H1 (cell line): ENCODE measurements at regions not wholly inside any gene's neighbourhood (a gene's known extent, or its start where the extent isn't known, plus 50 kb on each side); places are given as distances from the start of the nearest gene placed in this dataset.

Experiments used
- CTCF ChIA-PET: fragments of 300-600 bp; sonication (Branson Sonifier 250); formaldehyde crosslinking; loops from one replicate; lab custom pipeline; 2021; ENCODE audit not compliant: partially characterized antibody; lab: Charles Lee
- POLR2A ChIA-PET: fragments of 300-600 bp; sonication (Branson Sonifier 250); formaldehyde crosslinking; loops from one replicate; lab custom pipeline; 2021; ENCODE audit warnings: inconsistent platforms; ENCODE audit not compliant: partially characterized antibody; lab: Charles Lee
- DNase-seq, 2 experiments: peaks; one replicate each; pipeline versions ENCODE4 v3.0.0 to v3.0.0-alpha.2; 2010 to 2022; ENCODE audit warnings: low spot score in 2 of 2, low read depth in 1 of 2, mixed read lengths in 1 of 2
- FAIRE-seq: peaks from 2 replicates; lab custom pipeline; 2011; peaks lifted over from hg19 to GRCh38; lab: Jason Lieb, UNC
- H2AFZ ChIP-seq: 2 replicates; pipeline ENCODE4 v1.8.1; 2012; ENCODE audit warnings: low read length, inconsistent platforms
- H2AK5ac ChIP-seq: 2 replicates; pipeline ENCODE4 v1.6.1; 2013; ENCODE audit warnings: low read depth, low read length
- H2BK120ac ChIP-seq: replicated peaks from 2 replicates; pipeline ENCODE3; 2013; ENCODE audit warnings: low read depth, low read length, inconsistent platforms
- H2BK12ac ChIP-seq: 2 replicates; pipeline ENCODE4 v1.6.1; 2013; ENCODE audit warnings: low read depth, low read length
- H2BK15ac ChIP-seq: 2 replicates; pipeline ENCODE4 v1.6.1; 2013; ENCODE audit warnings: low read length
- H2BK20ac ChIP-seq: 2 replicates; pipeline ENCODE4 v1.6.1; 2013; ENCODE audit warnings: low read length
- H2BK5ac ChIP-seq: 2 replicates; pipeline ENCODE4 v1.6.1; 2013; ENCODE audit warnings: low read depth, low read length
- H3K14ac ChIP-seq: 2 replicates; pipeline ENCODE4 v1.6.1; 2013; ENCODE audit warnings: inconsistent platforms; ENCODE audit not compliant: insufficient read length
- H3K18ac ChIP-seq: 2 replicates; pipeline ENCODE4 v1.6.1; 2013; ENCODE audit warnings: low read length; ENCODE audit errors: extremely low read depth
- H3K23ac ChIP-seq: 2 replicates; pipeline ENCODE4 v1.6.1; 2013; ENCODE audit warnings: inconsistent platforms; ENCODE audit not compliant: insufficient read length
- H3K23me2 ChIP-seq: 2 replicates; pipeline ENCODE4 v1.6.1; 2013; ENCODE audit warnings: low read depth, low read length
- H3K27ac ChIP-seq: 2 replicates; pipeline ENCODE4 v1.6.1; 2011; ENCODE audit warnings: low read depth, low read length, inconsistent platforms
- H3K27me3 ChIP-seq, 4 experiments: replicated peaks in 1 of 4; 1 replicate in 1 of 4; 2 replicates in 3 of 4; pipeline versions ENCODE4 v1.6.1 to v1.8.1; 2011 to 2013; ENCODE audit warnings: low read length in 3 of 4, mild to moderate bottlenecking in 3 of 4, inconsistent platforms in 2 of 4, mixed read lengths in 2 of 4, moderate library complexity in 1 of 4; ENCODE audit not compliant: control insufficient read depth in 3 of 4, insufficient read depth in 3 of 4; ENCODE audit errors: extremely low read depth in 1 of 4
- H3K36me3 ChIP-seq, 4 experiments: 2 replicates each; pipeline versions ENCODE4 v1.6.1 to v1.8.1; 2011 to 2013; ENCODE audit warnings: mild to moderate bottlenecking in 4 of 4, low read length in 3 of 4, moderate library complexity in 2 of 4, control low read depth in 1 of 4, inconsistent platforms in 1 of 4; ENCODE audit not compliant: insufficient read depth in 4 of 4, control insufficient read depth in 2 of 4
- H3K4ac ChIP-seq: replicated peaks from 2 replicates; pipeline ENCODE3; 2013; ENCODE audit warnings: low read length, low read depth, mixed read lengths, inconsistent platforms; ENCODE audit not compliant: insufficient read length
- H3K4me1 ChIP-seq, 4 experiments: replicated peaks in 1 of 4; 1 replicate in 1 of 4; 2 replicates in 3 of 4; pipeline versions ENCODE4 v1.6.1 to v1.8.1; 2011 to 2013; ENCODE audit warnings: low read length in 3 of 4, inconsistent platforms in 2 of 4, mixed read lengths in 1 of 4; ENCODE audit not compliant: insufficient read depth in 4 of 4, control insufficient read depth in 3 of 4
- H3K4me2 ChIP-seq, 2 experiments: 2 replicates each; pipeline versions ENCODE4 v1.6.1 to v1.8.1; 2011 to 2013; ENCODE audit warnings: low read depth in 2 of 2, low read length in 2 of 2, control low read depth in 1 of 2, inconsistent platforms in 1 of 2, mild to moderate bottlenecking in 1 of 2; ENCODE audit not compliant: insufficient read depth in 1 of 2
- H3K4me3 ChIP-seq, 4 experiments: fragments of 200-600, 300-600 bp in 1 of 4; sonication (generic), shearing (Covaris generic), sonication (Bioruptor Twin) in 1 of 4; 2 replicates each; pipeline versions ENCODE4 v1.5.1 to v1.8.1; 2011 to 2016; ENCODE audit warnings: low read length in 4 of 4, low read depth in 3 of 4, control low read depth in 2 of 4, inconsistent platforms in 2 of 4, mild to moderate bottlenecking in 2 of 4, mixed read lengths in 1 of 4, moderate library complexity in 1 of 4; ENCODE audit not compliant: insufficient read depth in 2 of 4; ENCODE audit errors: extremely low read depth in 1 of 4
- H3K56ac ChIP-seq: replicated peaks from 2 replicates; pipeline ENCODE3; 2013; ENCODE audit warnings: low read depth, mild to moderate bottlenecking, mixed read lengths, low read length, inconsistent platforms; ENCODE audit not compliant: insufficient read length
- H3K79me1 ChIP-seq: 2 replicates; pipeline ENCODE4 v1.6.1; 2013; ENCODE audit warnings: low read depth, low read length, control low read depth
- H3K79me2 ChIP-seq, 2 experiments: 2 replicates each; pipeline versions ENCODE4 v1.6.1 to v1.8.1; 2012 to 2013; ENCODE audit warnings: low read length in 2 of 2, mild to moderate bottlenecking in 2 of 2, inconsistent platforms in 1 of 2; ENCODE audit not compliant: insufficient read depth in 2 of 2, control insufficient read depth in 1 of 2
- H3K9ac ChIP-seq, 4 experiments: replicated peaks in 1 of 4; 1 replicate in 1 of 4; 2 replicates in 3 of 4; pipeline versions ENCODE4 v1.6.1 to v1.8.1; 2011 to 2013; ENCODE audit warnings: low read depth in 3 of 4, low read length in 3 of 4, control low read depth in 2 of 4, mild to moderate bottlenecking in 2 of 4, moderate library complexity in 2 of 4, inconsistent platforms in 1 of 4; ENCODE audit errors: extremely low read depth in 1 of 4
- H3K9me3 ChIP-seq, 2 experiments: 2 replicates each; pipeline versions ENCODE4 v1.6.1 to v1.8.1; 2012 to 2013; ENCODE audit warnings: mild to moderate bottlenecking in 2 of 2, moderate library complexity in 2 of 2, control low read depth in 1 of 2, inconsistent platforms in 1 of 2, low read depth in 1 of 2, low read length in 1 of 2, mixed read lengths in 1 of 2; ENCODE audit not compliant: insufficient read depth in 2 of 2
- H4K20me1 ChIP-seq, 2 experiments: replicated peaks in 1 of 2; 2 replicates each; pipeline versions ENCODE3 to v1.8.1; 2011 to 2013; ENCODE audit warnings: inconsistent platforms in 2 of 2, low read length in 2 of 2, mild to moderate bottlenecking in 1 of 2; ENCODE audit not compliant: insufficient read depth in 2 of 2, control insufficient read depth in 1 of 2
- H4K5ac ChIP-seq: 2 replicates; pipeline ENCODE4 v1.6.1; 2013; ENCODE audit warnings: low read length, low read depth, mixed read lengths, inconsistent platforms; ENCODE audit not compliant: insufficient read length
- H4K8ac ChIP-seq: 2 replicates; pipeline ENCODE4 v1.8.0; 2013; ENCODE audit warnings: mild to moderate bottlenecking, moderate library complexity, low read length, inconsistent platforms; ENCODE audit not compliant: insufficient read depth; ENCODE audit errors: extremely low read depth
- H4K91ac ChIP-seq: replicated peaks from 2 replicates; pipeline ENCODE3; 2013; ENCODE audit warnings: low read length, mixed read lengths, inconsistent platforms; ENCODE audit not compliant: insufficient read length
- CHD1 ChIP-seq: IDR thresholded peaks from 2 replicates; pipeline ENCODE4 v1.6.1; 2012; ENCODE audit warnings: low read depth, low read length, improper control_type of control experiment
- GTF2F1 ChIP-seq: IDR thresholded peaks from 2 replicates; pipeline ENCODE4 v1.6.1; 2012; ENCODE audit warnings: low read depth, low read length, improper control_type of control experiment, borderline replicate concordance
- KDM4A ChIP-seq: IDR thresholded peaks from one replicate; pipeline ENCODE4 v1.7.1; 2012; ENCODE audit warnings: low read depth, mild to moderate bottlenecking, moderate library complexity, low read length, inconsistent platforms; ENCODE audit not compliant: severe bottlenecking
- KDM5A ChIP-seq: fragments of 200-600 bp; IDR thresholded peaks from 2 replicates; pipeline ENCODE4 v1.7.1; 2012; ENCODE audit warnings: mild to moderate bottlenecking, low read length, inconsistent platforms, mixed read lengths
- MAFK ChIP-seq: IDR thresholded peaks from 2 replicates; pipeline ENCODE4 v1.6.1; 2012; ENCODE audit warnings: low read depth, mild to moderate bottlenecking, improper control_type of control experiment, low read length
- NANOG ChIP-seq: IDR thresholded peaks from 2 replicates; pipeline ENCODE4 v1.6.1; 2011; ENCODE audit warnings: low read length, low read depth, mild to moderate bottlenecking, inconsistent platforms; ENCODE audit not compliant: insufficient read depth, poor library complexity, severe bottlenecking
- RAD21 ChIP-seq, 2 experiments: IDR thresholded peaks in 1 of 2; conservative IDR thresholded peaks in 1 of 2; 2 replicates each; pipeline ENCODE4 v1.6.1; 2011; ENCODE audit warnings: low read depth in 2 of 2, low read length in 2 of 2, improper control_type of control experiment in 1 of 2, inconsistent platforms in 1 of 2, mild to moderate bottlenecking in 1 of 2, moderate library complexity in 1 of 2
- RNF2 ChIP-seq: fragments of 200-900, 300-1000 bp; sonication (generic); IDR thresholded peaks from 2 replicates; pipeline ENCODE4 v1.7.1; 2016; ENCODE audit warnings: borderline replicate concordance, low read depth, mild to moderate bottlenecking, antibody characterized with exemption, low read length; ENCODE audit not compliant: poor library complexity, severe bottlenecking; ENCODE audit errors: missing control alignments
- SIX5 ChIP-seq: IDR thresholded peaks from 2 replicates; pipeline ENCODE4 v1.6.1; 2011; ENCODE audit warnings: mild to moderate bottlenecking, low read depth, low read length
- SP4 ChIP-seq: IDR thresholded peaks from 2 replicates; pipeline ENCODE4 v1.6.1; 2012; ENCODE audit warnings: low read length, inconsistent platforms
- SRF ChIP-seq: IDR thresholded peaks from 2 replicates; pipeline ENCODE4 v1.6.1; 2011; ENCODE audit warnings: mild to moderate bottlenecking, low read depth, low read length, moderate library complexity
- WGBS, 2 experiments: shearing (Covaris generic) in 1 of 2; methylation state at CpG; one replicate each; pipeline versions ENCODE4 v1.1.6 to v1.1.7; 2013 to 2015; ENCODE audit warnings: low lambda C conversion rate in 2 of 2, mixed read lengths in 2 of 2, inconsistent platforms in 1 of 2, low coverage in 1 of 2, missing lambda C conversion rate in 1 of 2; ENCODE audit not compliant: insufficient replicate concordance in 2 of 2, insufficient coverage in 1 of 2, insufficient read length in 1 of 2; ENCODE audit errors: extremely low coverage in 1 of 2, missing lambda C conversion rate in 1 of 2; 5-methylcytosine and 5-hydroxymethylcytosine counted together
- TF ChIP-seq, protein P1 (sequence below): IDR thresholded peaks from 2 replicates; pipeline ENCODE4 v1.6.1; 2012; ENCODE audit warnings: low read length, inconsistent platforms

- H3K56ac ChIP-seq = no peak overlapping the region
- H2AK5ac ChIP-seq = no peak overlapping the region
- no peak overlapping the region for H3K9ac ChIP-seq
- FAIRE-seq (no peak), DNase-seq (no peak)
- no peak overlapping the region for H3K4me2 ChIP-seq
- H3K27ac ChIP-seq = no peak overlapping the region
- no peaks in the 10 kb centered on the region for H3K36me3 ChIP-seq
- H4K20me1 ChIP-seq = peaks cover 0 to 5% of the 10 kb centered on the region in 2 experiments
- WGBS, 2 experiments = 97% methylated on average over 10 of the region's 10 CpGs; no CpG with 5 or more reads in 1 of the 2 experiments
- no peak overlapping the region for H3K23ac ChIP-seq
- no peaks in the 10 kb centered on the region for H3K23me2 ChIP-seq
- no peak overlapping the region for H2BK120ac ChIP-seq
- H2AFZ ChIP-seq = no peak overlapping the region
- H3K79me2 ChIP-seq = no peaks in the 10 kb centered on the region
- H3K9me3 ChIP-seq = no peaks in the 10 kb centered on the region
- ChIA-PET CTCF (interaction anchor here (0.7 to 2.4 kb wide), 6 partner anchors 9 to 140 kb away, joined by 3 to 18 read pairs (median 4); no protein-coding TSS in a partner anchor), POLR2A (interaction anchor here (0.6 kb wide), 1 partner anchor 68 kb away, joined by 3 read pairs; no protein-coding TSS in a partner anchor)
- no peak overlapping the region for H4K5ac ChIP-seq
- H3K4me1 ChIP-seq = no peaks in the 10 kb centered on the region
- H2BK12ac ChIP-seq = 0 out of 2 replicates have a peak overlapping the region, but pooled peaks have one; percentile 60
- no peaks in the 10 kb centered on the region; a peak in 1 of 7 replicates for H3K27me3 ChIP-seq
- no peaks in the 10 kb centered on the region for H3K79me1 ChIP-seq
- no peak overlapping the region for H3K4ac ChIP-seq
- no peak overlapping the region for H2BK15ac ChIP-seq
- no peak overlapping the region for H3K18ac ChIP-seq
- no peak overlapping the region for H3K14ac ChIP-seq
- H4K91ac ChIP-seq = peak overlapping the region; percentile 11
- no peak overlapping the region for H3K4me3 ChIP-seq
- H2BK5ac ChIP-seq = no peak overlapping the region
- peak overlapping the region; percentile 53; the same call in 1 of the 2 replicates for H4K8ac ChIP-seq
- H2BK20ac ChIP-seq = no peak overlapping the region
- TF ChIP-seq RAD21 (IDR thresholded peaks at IDR 0.05 in 1 of 2, conservative IDR thresholded peaks at IDR 0.05 in 1 of 2; ENCODE audit: low read depth in 2 of 2, low read length in 2 of 2) (no peak), RNF2 (no peak), SIX5 (no peak), SP4 (no peak), GTF2F1 (no peak), SRF (no peak), MAFK (no peak), KDM5A (no peak), NANOG (no peak), KDM4A (no peak), CHD1 (no peak)
- TF ChIP-seq, protein P1, sequence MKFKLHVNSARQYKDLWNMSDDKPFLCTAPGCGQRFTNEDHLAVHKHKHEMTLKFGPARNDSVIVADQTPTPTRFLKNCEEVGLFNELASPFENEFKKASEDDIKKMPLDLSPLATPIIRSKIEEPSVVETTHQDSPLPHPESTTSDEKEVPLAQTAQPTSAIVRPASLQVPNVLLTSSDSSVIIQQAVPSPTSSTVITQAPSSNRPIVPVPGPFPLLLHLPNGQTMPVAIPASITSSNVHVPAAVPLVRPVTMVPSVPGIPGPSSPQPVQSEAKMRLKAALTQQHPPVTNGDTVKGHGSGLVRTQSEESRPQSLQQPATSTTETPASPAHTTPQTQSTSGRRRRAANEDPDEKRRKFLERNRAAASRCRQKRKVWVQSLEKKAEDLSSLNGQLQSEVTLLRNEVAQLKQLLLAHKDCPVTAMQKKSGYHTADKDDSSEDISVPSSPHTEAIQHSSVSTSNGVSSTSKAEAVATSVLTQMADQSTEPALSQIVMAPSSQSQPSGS = no peak
Observed at GRCh38 chr9:135272608-135273007, 185.1 kb downstream of the OLFM1 start.
